ENCODE measurements at regions not wholly inside any gene's neighbourhood (a gene's known extent, or its start where the extent isn't known, plus 50 kb on each side); places are given as distances from the start of the nearest gene placed in this dataset.

DNA sequence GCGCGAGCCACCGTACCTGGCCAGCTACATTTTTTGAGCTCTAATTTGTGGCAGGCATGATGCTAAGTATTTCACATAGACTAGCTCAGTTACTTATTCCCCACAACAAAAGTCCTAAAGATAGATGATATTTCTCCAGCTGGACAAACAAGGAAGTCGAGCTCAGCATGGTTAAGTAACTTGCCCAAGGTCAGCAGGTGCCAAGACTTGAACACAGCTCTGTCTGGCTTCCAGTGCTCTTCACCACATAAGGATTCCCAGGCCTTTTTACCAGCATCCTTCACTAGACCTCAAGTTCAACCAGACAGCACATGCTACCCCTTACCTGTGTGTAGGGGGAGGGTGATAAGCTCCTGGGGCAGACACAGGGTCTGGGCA lies 177.3 kb upstream of the NCAM1 start:
- H3K36me3 Mint-ChIP-seq, result no peaks in the 10 kb centered on the region
- 95% methylated on average over 4 of the region's 4 CpGs for WGBS (ENCODE audit: insufficient coverage)
- H3K36me3 ChIP-seq (ENCODE audit: control insufficient read depth, insufficient read depth, low read length), result no peaks in the 10 kb centered on the region
- H3K4me3 Mint-ChIP-seq, result no peak overlapping the region
- no peak overlapping the region for H3K27ac Mint-ChIP-seq
- H3K4me1 Mint-ChIP-seq, result peaks cover 5% of the 10 kb centered on the region in 2 donors
- no peak overlapping the region for H3K4me3 ChIP-seq (ENCODE audit: low read length)
- TF ChIP-seq, protein P1, sequence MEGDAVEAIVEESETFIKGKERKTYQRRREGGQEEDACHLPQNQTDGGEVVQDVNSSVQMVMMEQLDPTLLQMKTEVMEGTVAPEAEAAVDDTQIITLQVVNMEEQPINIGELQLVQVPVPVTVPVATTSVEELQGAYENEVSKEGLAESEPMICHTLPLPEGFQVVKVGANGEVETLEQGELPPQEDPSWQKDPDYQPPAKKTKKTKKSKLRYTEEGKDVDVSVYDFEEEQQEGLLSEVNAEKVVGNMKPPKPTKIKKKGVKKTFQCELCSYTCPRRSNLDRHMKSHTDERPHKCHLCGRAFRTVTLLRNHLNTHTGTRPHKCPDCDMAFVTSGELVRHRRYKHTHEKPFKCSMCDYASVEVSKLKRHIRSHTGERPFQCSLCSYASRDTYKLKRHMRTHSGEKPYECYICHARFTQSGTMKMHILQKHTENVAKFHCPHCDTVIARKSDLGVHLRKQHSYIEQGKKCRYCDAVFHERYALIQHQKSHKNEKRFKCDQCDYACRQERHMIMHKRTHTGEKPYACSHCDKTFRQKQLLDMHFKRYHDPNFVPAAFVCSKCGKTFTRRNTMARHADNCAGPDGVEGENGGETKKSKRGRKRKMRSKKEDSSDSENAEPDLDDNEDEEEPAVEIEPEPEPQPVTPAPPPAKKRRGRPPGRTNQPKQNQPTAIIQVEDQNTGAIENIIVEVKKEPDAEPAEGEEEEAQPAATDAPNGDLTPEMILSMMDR (IDR thresholded peaks at IDR 0.05), result no peak
- intact Hi-C loops (cut with micrococcal nuclease), result no loop called here
- H3K27ac ChIP-seq (ENCODE audit: low read length), result no peak overlapping the region
- no peaks in the 10 kb centered on the region for H3K9me3 ChIP-seq (ENCODE audit: control insufficient read depth, insufficient read depth, low read length)
- DNase-seq (no peak), ATAC-seq (no peak)
- H3K4me1 ChIP-seq (ENCODE audit: control insufficient read depth, insufficient read depth, low read length), result no peaks in the 10 kb centered on the region
- no peaks in the 10 kb centered on the region for H3K27me3 ChIP-seq (ENCODE audit: control insufficient read depth, insufficient read depth, low read length)
- H3K9me3 Mint-ChIP-seq, result no peaks in the 10 kb centered on the region
- peaks cover 9 to 27% of the 10 kb centered on the region in 2 donors for H3K27me3 Mint-ChIP-seq (ENCODE audit: low read depth in 2 of 2)

DNA sequence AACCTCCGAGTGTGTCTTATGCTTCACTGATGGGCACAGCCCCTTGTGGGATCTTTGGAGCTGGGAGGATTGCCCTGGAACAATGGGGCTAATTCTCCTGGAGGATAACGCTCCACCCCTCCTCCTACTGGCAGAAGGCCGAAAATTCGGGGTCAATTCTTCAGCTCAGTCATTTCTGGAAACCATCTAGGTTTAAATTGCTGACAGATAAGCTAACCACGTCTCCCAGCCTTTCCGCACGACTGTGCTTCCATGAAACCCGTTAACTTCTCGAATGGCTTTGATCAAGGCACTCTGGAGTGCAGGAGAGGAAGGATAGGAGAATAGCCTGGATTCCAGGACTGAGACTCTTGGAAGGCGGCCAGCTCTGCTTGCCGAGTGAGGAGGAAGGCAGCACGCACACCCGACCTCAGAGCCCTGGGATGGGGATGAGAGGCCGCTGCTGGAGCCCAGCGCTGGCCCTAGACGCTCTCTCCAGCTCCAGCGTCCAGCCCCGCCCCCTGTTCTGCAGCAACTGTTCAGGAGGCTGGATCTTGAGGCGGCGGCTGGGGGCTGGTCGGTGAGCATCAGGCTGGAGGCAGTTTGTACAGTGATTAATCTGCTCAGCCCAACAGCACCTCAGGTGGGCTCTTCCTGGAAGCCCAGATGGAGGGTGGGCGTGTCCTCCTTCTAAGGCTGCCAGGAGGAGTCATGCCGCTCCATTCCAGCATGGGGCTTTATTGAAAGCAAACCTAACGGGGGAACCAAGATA lies 176.7 kb upstream of the NCAM1 start:
- H3K4me1 Mint-ChIP-seq, result peaks cover 1 to 2% of the 10 kb centered on the region in 2 donors
- Histone ChIP-seq H3K9me3 (ENCODE audit: control insufficient read depth, insufficient read depth, low read length) (no peaks in the 10 kb centered on the region), H3K4me1 (ENCODE audit: control insufficient read depth, insufficient read depth, low read length) (no peaks in the 10 kb centered on the region), H3K36me3 (ENCODE audit: control insufficient read depth, insufficient read depth, low read length) (no peaks in the 10 kb centered on the region), H3K27ac (ENCODE audit: low read length) (no peak overlapping the region), H3K4me3 (ENCODE audit: low read length) (no peak overlapping the region), H3K27me3 (ENCODE audit: control insufficient read depth, insufficient read depth, low read length) (no peaks in the 10 kb centered on the region)
- H3K4me3 Mint-ChIP-seq, result no peak overlapping the region
- H3K27ac Mint-ChIP-seq, result no peak overlapping the region
- no peaks in the 10 kb centered on the region for H3K36me3 Mint-ChIP-seq
- no peaks in the 10 kb centered on the region for H3K9me3 Mint-ChIP-seq
- WGBS (ENCODE audit: insufficient coverage), result 72% methylated on average over 24 of the region's 24 CpGs
- intact Hi-C loops (cut with micrococcal nuclease), result no loop called here
- TF ChIP-seq, protein P1 (IDR thresholded peaks at IDR 0.05), result no peak
- H3K27me3 Mint-ChIP-seq (ENCODE audit: low read depth in 2 of 2), result peaks cover 6 to 22% of the 10 kb centered on the region in 2 donors
- DNase-seq, result no peak
- no peak for ATAC-seq

DNA sequence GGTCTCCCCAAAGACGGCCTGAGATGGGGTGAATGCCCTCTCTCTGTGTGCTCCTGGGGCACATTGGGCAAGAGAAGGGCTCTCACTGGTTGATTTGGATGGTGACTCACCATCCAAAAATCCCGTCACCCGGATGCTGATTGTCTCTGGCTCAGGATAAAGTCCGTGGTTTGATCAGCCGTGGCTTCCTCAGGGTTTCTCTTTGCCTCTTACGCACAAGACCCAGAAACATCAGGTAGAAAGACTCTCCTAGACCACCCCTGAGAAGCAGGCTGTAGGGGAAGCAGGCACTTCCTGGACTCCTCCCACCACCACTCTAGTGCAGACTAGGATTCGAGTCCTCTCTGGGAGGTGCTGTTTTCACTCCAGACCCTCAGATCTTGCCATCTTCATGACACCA lies 176.1 kb upstream of the NCAM1 start:
- Mint-ChIP-seq H3K4me3 (no peak overlapping the region), H3K27ac (no peak overlapping the region), H3K36me3 (no peaks in the 10 kb centered on the region), H3K4me1 (no peaks in the 10 kb centered on the region), H3K27me3 (ENCODE audit: low read depth in 2 of 2) (peaks cover 5 to 19% of the 10 kb centered on the region in 2 donors), H3K9me3 (no peaks in the 10 kb centered on the region)
- 42% methylated on average over 7 of the region's 7 CpGs for WGBS (ENCODE audit: insufficient coverage)
- TF ChIP-seq, protein P1 (IDR thresholded peaks at IDR 0.05), result no peak
- intact Hi-C loops (cut with micrococcal nuclease), result no loop called here
- no peaks in the 10 kb centered on the region for H3K4me1 ChIP-seq (ENCODE audit: control insufficient read depth, insufficient read depth, low read length)
- H3K36me3 ChIP-seq (ENCODE audit: control insufficient read depth, insufficient read depth, low read length), result no peaks in the 10 kb centered on the region
- no peaks in the 10 kb centered on the region for H3K27me3 ChIP-seq (ENCODE audit: control insufficient read depth, insufficient read depth, low read length)
- no peak for ATAC-seq
- no peaks in the 10 kb centered on the region for H3K9me3 ChIP-seq (ENCODE audit: control insufficient read depth, insufficient read depth, low read length)
- H3K4me3 ChIP-seq (ENCODE audit: low read length), result no peak overlapping the region
- no peak for DNase-seq
- H3K27ac ChIP-seq (ENCODE audit: low read length), result no peak overlapping the region

DNA sequence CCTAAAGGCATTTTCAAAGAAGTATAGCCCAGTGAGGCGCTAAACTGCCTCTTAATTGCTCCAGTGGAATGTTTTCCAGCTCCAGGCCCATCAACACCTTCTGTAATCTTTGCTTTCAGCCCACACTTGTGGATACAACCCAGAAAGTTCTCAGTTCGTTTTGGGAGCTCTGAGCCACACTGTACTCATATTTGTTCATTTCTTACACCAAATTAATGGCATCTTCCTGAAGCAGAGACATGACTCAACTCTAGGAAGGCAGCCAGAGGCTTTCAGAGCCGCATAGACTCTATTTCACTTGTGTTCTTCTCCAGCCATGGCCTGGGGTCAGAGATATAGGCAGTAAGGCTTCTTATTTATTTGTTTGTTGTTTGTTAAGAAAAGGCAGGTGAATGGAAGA lies 175.5 kb upstream of the NCAM1 start:
- ATAC-seq, result no peak
- Mint-ChIP-seq H3K27me3 (ENCODE audit: low read depth in 2 of 2) (peaks cover 5 to 19% of the 10 kb centered on the region in 2 donors), H3K36me3 (no peaks in the 10 kb centered on the region), H3K9me3 (no peaks in the 10 kb centered on the region), H3K27ac (no peak overlapping the region), H3K4me1 (no peaks in the 10 kb centered on the region), H3K4me3 (no peak overlapping the region)
- Histone ChIP-seq H3K4me3 (ENCODE audit: low read length) (no peak overlapping the region), H3K36me3 (ENCODE audit: control insufficient read depth, insufficient read depth, low read length) (no peaks in the 10 kb centered on the region), H3K9me3 (ENCODE audit: control insufficient read depth, insufficient read depth, low read length) (no peaks in the 10 kb centered on the region), H3K4me1 (ENCODE audit: control insufficient read depth, insufficient read depth, low read length) (no peaks in the 10 kb centered on the region), H3K27ac (ENCODE audit: low read length) (no peak overlapping the region), H3K27me3 (ENCODE audit: control insufficient read depth, insufficient read depth, low read length) (no peaks in the 10 kb centered on the region)
- intact Hi-C loops (cut with micrococcal nuclease), result no loop called here
- TF ChIP-seq, protein P1 (IDR thresholded peaks at IDR 0.05), result no peak
- WGBS (ENCODE audit: insufficient coverage), result 72% methylated on average over 3 of the region's 3 CpGs
- DNase-seq, result no peak

All from natural killer cell (primary cell).